Mesothelial cell of epicardium (in vitro differentiated cells): ENCODE measurements at regions not wholly inside any gene's neighbourhood (a gene's known extent, or its start where the extent isn't known, plus 50 kb on each side); places are given as distances from the start of the nearest gene placed in this dataset.

ENCODE experiments used
- DNase-seq, 2 experiments: peaks; one replicate each; pipeline ENCODE4 v3.0.0; 2021; ENCODE audit warnings: low spot score in 2 of 2; ENCODE audit not compliant: unreplicated experiment in 2 of 2
- H3K27ac Mint-ChIP-seq: 2 replicates; pipeline ENCODE4 v1.8.0; 2021; ENCODE audit warnings: mixed read lengths
- H3K27me3 Mint-ChIP-seq: 2 replicates; pipeline ENCODE4 v1.8.0; 2021; ENCODE audit warnings: low read depth, mixed read lengths
- H3K36me3 Mint-ChIP-seq: 2 replicates; pipeline ENCODE4 v1.8.0; 2021; ENCODE audit warnings: mixed read lengths
- H3K4me1 Mint-ChIP-seq: 2 replicates; pipeline ENCODE4 v1.8.0; 2021; ENCODE audit warnings: mixed read lengths
- H3K4me3 Mint-ChIP-seq: 2 replicates; pipeline ENCODE4 v1.8.0; 2021; ENCODE audit warnings: mild to moderate bottlenecking, moderate library complexity, mixed read lengths
- H3K9me3 Mint-ChIP-seq: 2 replicates; pipeline ENCODE4 v1.8.0; 2021; ENCODE audit warnings: mixed read lengths
- CTCF ChIP-seq: fragments of 200-600 bp; sonication (generic); IDR thresholded peaks from one replicate; pipeline ENCODE4 v1.5.0; 2021; ENCODE audit warnings: antibody characterized with exemption; ENCODE audit not compliant: unreplicated experiment

GRCh38 chr2:204470178-204470620 is 75.1 kb upstream of the PARD3B start:
- no peaks in the 10 kb centered on the region for H3K36me3 Mint-ChIP-seq

GRCh38 chr2:204470621-204471196 is 74.6 kb upstream of the PARD3B start:
- peaks cover 21% of the 10 kb centered on the region for H3K4me1 Mint-ChIP-seq
- no peak overlapping the region for H3K4me3 Mint-ChIP-seq
- DNase-seq: no peak
- TF ChIP-seq CTCF: no peak
- no peak overlapping the region for H3K27ac Mint-ChIP-seq
- H3K27me3 Mint-ChIP-seq: peaks cover 5% of the 10 kb centered on the region
- H3K36me3 Mint-ChIP-seq: no peaks in the 10 kb centered on the region
- no peaks in the 10 kb centered on the region for H3K9me3 Mint-ChIP-seq

More at GRCh38 chr2:204470178-204470620, 75.1 kb upstream of the PARD3B start:
- peaks cover 5% of the 10 kb centered on the region for H3K27me3 Mint-ChIP-seq
- H3K27ac Mint-ChIP-seq: no peak overlapping the region
- no peak overlapping the region for H3K4me3 Mint-ChIP-seq
- H3K9me3 Mint-ChIP-seq: no peaks in the 10 kb centered on the region
- TF ChIP-seq CTCF: no peak
- peaks cover 16% of the 10 kb centered on the region for H3K4me1 Mint-ChIP-seq
- no peak for DNase-seq

- no peak for DNase-seq
- Mint-ChIP-seq H3K9me3 (no peaks in the 10 kb centered on the region), H3K27me3 (peaks cover 5% of the 10 kb centered on the region), H3K27ac (no peak overlapping the region), H3K36me3 (no peaks in the 10 kb centered on the region), H3K4me3 (no peak overlapping the region), H3K4me1 (peaks cover 26% of the 10 kb centered on the region)
- TF ChIP-seq CTCF: no peak
Observed at GRCh38 chr2:204472375-204472774, 72.9 kb upstream of the PARD3B start.

- no peak overlapping the region for H3K27ac Mint-ChIP-seq
- TF ChIP-seq CTCF: no peak
Observed at GRCh38 chr2:204473224-204473623, 72.1 kb upstream of the PARD3B start.

GRCh38 chr2:204475399-204475798 is 69.9 kb upstream of the PARD3B start:
- H3K27ac Mint-ChIP-seq: no peak overlapping the region
- no peaks in the 10 kb centered on the region for H3K36me3 Mint-ChIP-seq
- TF ChIP-seq CTCF: no peak
- peaks cover 14% of the 10 kb centered on the region for H3K4me1 Mint-ChIP-seq
- peaks cover 5% of the 10 kb centered on the region for H3K27me3 Mint-ChIP-seq
- no peak overlapping the region for H3K4me3 Mint-ChIP-seq
- H3K9me3 Mint-ChIP-seq: no peaks in the 10 kb centered on the region
- DNase-seq: no peak

More at GRCh38 chr2:204473224-204473623, 72.1 kb upstream of the PARD3B start:
- Mint-ChIP-seq H3K27me3 (peaks cover 5% of the 10 kb centered on the region), H3K36me3 (no peaks in the 10 kb centered on the region), H3K9me3 (no peaks in the 10 kb centered on the region), H3K4me1 (peaks cover 26% of the 10 kb centered on the region), H3K4me3 (no peak overlapping the region)
- DNase-seq: no peak
